H1 (cell line): ENCODE measurements at regions not wholly inside any gene's neighbourhood (a gene's known extent, or its start where the extent isn't known, plus 50 kb on each side); places are given as distances from the start of the nearest gene placed in this dataset.

Experiments
- CTCF ChIA-PET: fragments of 300-600 bp; sonication (Branson Sonifier 250); formaldehyde crosslinking; loops from one replicate; lab custom pipeline; 2021; ENCODE audit not compliant: partially characterized antibody; lab: Charles Lee
- POLR2A ChIA-PET: fragments of 300-600 bp; sonication (Branson Sonifier 250); formaldehyde crosslinking; loops from one replicate; lab custom pipeline; 2021; ENCODE audit warnings: inconsistent platforms; ENCODE audit not compliant: partially characterized antibody; lab: Charles Lee
- DNase-seq, 2 experiments: peaks; one replicate each; pipeline versions ENCODE4 v3.0.0 to v3.0.0-alpha.2; 2010 to 2022; ENCODE audit warnings: low spot score in 2 of 2, low read depth in 1 of 2, mixed read lengths in 1 of 2
- FAIRE-seq: peaks from 2 replicates; lab custom pipeline; 2011; peaks lifted over from hg19 to GRCh38; lab: Jason Lieb, UNC
- H2AFZ ChIP-seq: 2 replicates; pipeline ENCODE4 v1.8.1; 2012; ENCODE audit warnings: low read length, inconsistent platforms
- H2AK5ac ChIP-seq: 2 replicates; pipeline ENCODE4 v1.6.1; 2013; ENCODE audit warnings: low read depth, low read length
- H2BK120ac ChIP-seq: replicated peaks from 2 replicates; pipeline ENCODE3; 2013; ENCODE audit warnings: low read depth, low read length, inconsistent platforms
- H2BK12ac ChIP-seq: 2 replicates; pipeline ENCODE4 v1.6.1; 2013; ENCODE audit warnings: low read depth, low read length
- H2BK15ac ChIP-seq: 2 replicates; pipeline ENCODE4 v1.6.1; 2013; ENCODE audit warnings: low read length
- H2BK20ac ChIP-seq: 2 replicates; pipeline ENCODE4 v1.6.1; 2013; ENCODE audit warnings: low read length
- H2BK5ac ChIP-seq: 2 replicates; pipeline ENCODE4 v1.6.1; 2013; ENCODE audit warnings: low read depth, low read length
- H3K14ac ChIP-seq: 2 replicates; pipeline ENCODE4 v1.6.1; 2013; ENCODE audit warnings: inconsistent platforms; ENCODE audit not compliant: insufficient read length
- H3K18ac ChIP-seq: 2 replicates; pipeline ENCODE4 v1.6.1; 2013; ENCODE audit warnings: low read length; ENCODE audit errors: extremely low read depth
- H3K23ac ChIP-seq: 2 replicates; pipeline ENCODE4 v1.6.1; 2013; ENCODE audit warnings: inconsistent platforms; ENCODE audit not compliant: insufficient read length
- H3K23me2 ChIP-seq: 2 replicates; pipeline ENCODE4 v1.6.1; 2013; ENCODE audit warnings: low read depth, low read length
- H3K27ac ChIP-seq: 2 replicates; pipeline ENCODE4 v1.6.1; 2011; ENCODE audit warnings: low read depth, low read length, inconsistent platforms
- H3K27me3 ChIP-seq, 4 experiments: replicated peaks in 1 of 4; 1 replicate in 1 of 4; 2 replicates in 3 of 4; pipeline versions ENCODE4 v1.6.1 to v1.8.1; 2011 to 2013; ENCODE audit warnings: low read length in 3 of 4, mild to moderate bottlenecking in 3 of 4, inconsistent platforms in 2 of 4, mixed read lengths in 2 of 4, moderate library complexity in 1 of 4; ENCODE audit not compliant: control insufficient read depth in 3 of 4, insufficient read depth in 3 of 4; ENCODE audit errors: extremely low read depth in 1 of 4
- H3K36me3 ChIP-seq, 4 experiments: 2 replicates each; pipeline versions ENCODE4 v1.6.1 to v1.8.1; 2011 to 2013; ENCODE audit warnings: mild to moderate bottlenecking in 4 of 4, low read length in 3 of 4, moderate library complexity in 2 of 4, control low read depth in 1 of 4, inconsistent platforms in 1 of 4; ENCODE audit not compliant: insufficient read depth in 4 of 4, control insufficient read depth in 2 of 4
- H3K4ac ChIP-seq: replicated peaks from 2 replicates; pipeline ENCODE3; 2013; ENCODE audit warnings: low read length, low read depth, mixed read lengths, inconsistent platforms; ENCODE audit not compliant: insufficient read length
- H3K4me1 ChIP-seq, 4 experiments: replicated peaks in 1 of 4; 1 replicate in 1 of 4; 2 replicates in 3 of 4; pipeline versions ENCODE4 v1.6.1 to v1.8.1; 2011 to 2013; ENCODE audit warnings: low read length in 3 of 4, inconsistent platforms in 2 of 4, mixed read lengths in 1 of 4; ENCODE audit not compliant: insufficient read depth in 4 of 4, control insufficient read depth in 3 of 4
- H3K4me2 ChIP-seq, 2 experiments: 2 replicates each; pipeline versions ENCODE4 v1.6.1 to v1.8.1; 2011 to 2013; ENCODE audit warnings: low read depth in 2 of 2, low read length in 2 of 2, control low read depth in 1 of 2, inconsistent platforms in 1 of 2, mild to moderate bottlenecking in 1 of 2; ENCODE audit not compliant: insufficient read depth in 1 of 2
- H3K4me3 ChIP-seq, 4 experiments: fragments of 200-600, 300-600 bp in 1 of 4; sonication (generic), shearing (Covaris generic), sonication (Bioruptor Twin) in 1 of 4; 2 replicates each; pipeline versions ENCODE4 v1.5.1 to v1.8.1; 2011 to 2016; ENCODE audit warnings: low read length in 4 of 4, low read depth in 3 of 4, control low read depth in 2 of 4, inconsistent platforms in 2 of 4, mild to moderate bottlenecking in 2 of 4, mixed read lengths in 1 of 4, moderate library complexity in 1 of 4; ENCODE audit not compliant: insufficient read depth in 2 of 4; ENCODE audit errors: extremely low read depth in 1 of 4
- H3K56ac ChIP-seq: replicated peaks from 2 replicates; pipeline ENCODE3; 2013; ENCODE audit warnings: low read depth, mild to moderate bottlenecking, mixed read lengths, low read length, inconsistent platforms; ENCODE audit not compliant: insufficient read length
- H3K79me1 ChIP-seq: 2 replicates; pipeline ENCODE4 v1.6.1; 2013; ENCODE audit warnings: low read depth, low read length, control low read depth
- H3K79me2 ChIP-seq, 2 experiments: 2 replicates each; pipeline versions ENCODE4 v1.6.1 to v1.8.1; 2012 to 2013; ENCODE audit warnings: low read length in 2 of 2, mild to moderate bottlenecking in 2 of 2, inconsistent platforms in 1 of 2; ENCODE audit not compliant: insufficient read depth in 2 of 2, control insufficient read depth in 1 of 2
- H3K9ac ChIP-seq, 4 experiments: replicated peaks in 1 of 4; 1 replicate in 1 of 4; 2 replicates in 3 of 4; pipeline versions ENCODE4 v1.6.1 to v1.8.1; 2011 to 2013; ENCODE audit warnings: low read depth in 3 of 4, low read length in 3 of 4, control low read depth in 2 of 4, mild to moderate bottlenecking in 2 of 4, moderate library complexity in 2 of 4, inconsistent platforms in 1 of 4; ENCODE audit errors: extremely low read depth in 1 of 4
- H3K9me3 ChIP-seq, 2 experiments: 2 replicates each; pipeline versions ENCODE4 v1.6.1 to v1.8.1; 2012 to 2013; ENCODE audit warnings: mild to moderate bottlenecking in 2 of 2, moderate library complexity in 2 of 2, control low read depth in 1 of 2, inconsistent platforms in 1 of 2, low read depth in 1 of 2, low read length in 1 of 2, mixed read lengths in 1 of 2; ENCODE audit not compliant: insufficient read depth in 2 of 2
- H4K20me1 ChIP-seq, 2 experiments: replicated peaks in 1 of 2; 2 replicates each; pipeline versions ENCODE3 to v1.8.1; 2011 to 2013; ENCODE audit warnings: inconsistent platforms in 2 of 2, low read length in 2 of 2, mild to moderate bottlenecking in 1 of 2; ENCODE audit not compliant: insufficient read depth in 2 of 2, control insufficient read depth in 1 of 2
- H4K5ac ChIP-seq: 2 replicates; pipeline ENCODE4 v1.6.1; 2013; ENCODE audit warnings: low read length, low read depth, mixed read lengths, inconsistent platforms; ENCODE audit not compliant: insufficient read length
- H4K8ac ChIP-seq: 2 replicates; pipeline ENCODE4 v1.8.0; 2013; ENCODE audit warnings: mild to moderate bottlenecking, moderate library complexity, low read length, inconsistent platforms; ENCODE audit not compliant: insufficient read depth; ENCODE audit errors: extremely low read depth
- H4K91ac ChIP-seq: replicated peaks from 2 replicates; pipeline ENCODE3; 2013; ENCODE audit warnings: low read length, mixed read lengths, inconsistent platforms; ENCODE audit not compliant: insufficient read length
- ATF3 ChIP-seq: IDR thresholded peaks from 2 replicates; pipeline ENCODE4 v1.6.1; 2011; ENCODE audit warnings: low read depth, mild to moderate bottlenecking, low read length; ENCODE audit not compliant: insufficient read depth
- CBX8 ChIP-seq: fragments of 300-800, 300-1000 bp; sonication (generic); IDR thresholded peaks from 2 replicates; pipeline ENCODE4 v1.7.1; 2016; ENCODE audit warnings: low read depth, low read length, borderline replicate concordance
- CTCF ChIP-seq, 3 experiments: IDR thresholded peaks; 1 replicate in 2 of 3; 2 replicates in 1 of 3; pipeline versions ENCODE4 v1.5.1 to v1.6.1; 2011; ENCODE audit warnings: low read length in 3 of 3, mild to moderate bottlenecking in 3 of 3, inconsistent platforms in 2 of 3, low read depth in 1 of 3, moderate library complexity in 1 of 3; ENCODE audit not compliant: insufficient read depth in 1 of 3; ENCODE audit errors: control extremely low read depth in 1 of 3
- GTF2F1 ChIP-seq: IDR thresholded peaks from 2 replicates; pipeline ENCODE4 v1.6.1; 2012; ENCODE audit warnings: low read depth, low read length, improper control_type of control experiment, borderline replicate concordance
- NRF1 ChIP-seq: IDR thresholded peaks from 2 replicates; pipeline ENCODE4 v1.6.1; 2011; ENCODE audit warnings: mild to moderate bottlenecking, low read depth, low read length, improper control_type of control experiment
- PHF8 ChIP-seq: fragments of 200-600 bp; sonication (generic); conservative IDR thresholded peaks from 2 replicates; pipeline ENCODE4 v1.7.1; 2012; ENCODE audit warnings: low read depth, mild to moderate bottlenecking, inconsistent platforms, low read length, moderate library complexity
- SP4 ChIP-seq: IDR thresholded peaks from 2 replicates; pipeline ENCODE4 v1.6.1; 2012; ENCODE audit warnings: low read length, inconsistent platforms
- SUZ12 ChIP-seq: fragments of 200-600 bp; sonication (generic); IDR thresholded peaks from 2 replicates; pipeline ENCODE4 v1.6.1; 2012; ENCODE audit warnings: mild to moderate bottlenecking, inconsistent platforms, low read length, moderate library complexity, mixed read lengths
- USF2 ChIP-seq: IDR thresholded peaks from 2 replicates; pipeline ENCODE4 v1.6.1; 2011; ENCODE audit warnings: low read length, improper control_type of control experiment
- WGBS, 2 experiments: shearing (Covaris generic) in 1 of 2; methylation state at CpG; one replicate each; pipeline versions ENCODE4 v1.1.6 to v1.1.7; 2013 to 2015; ENCODE audit warnings: low lambda C conversion rate in 2 of 2, mixed read lengths in 2 of 2, inconsistent platforms in 1 of 2, low coverage in 1 of 2, missing lambda C conversion rate in 1 of 2; ENCODE audit not compliant: insufficient replicate concordance in 2 of 2, insufficient coverage in 1 of 2, insufficient read length in 1 of 2; ENCODE audit errors: extremely low coverage in 1 of 2, missing lambda C conversion rate in 1 of 2; 5-methylcytosine and 5-hydroxymethylcytosine counted together

- Histone ChIP-seq H4K91ac (no peak overlapping the region), H3K27me3 (no peaks in the 10 kb centered on the region), H3K4me3 (no peak overlapping the region), H3K14ac (no peak overlapping the region), H3K4ac (no peak overlapping the region), H3K18ac (no peak overlapping the region), H2AFZ (no peak overlapping the region), H2BK120ac (no peak overlapping the region), H3K36me3 (no peaks in the 10 kb centered on the region), H3K4me2 (no peak overlapping the region), H3K23me2 (no peaks in the 10 kb centered on the region), H2BK20ac (no peak overlapping the region), H3K23ac (no peak overlapping the region), H2BK5ac (no peak overlapping the region), H2AK5ac (no peak overlapping the region), H4K8ac (no peak overlapping the region), H2BK12ac (no peak overlapping the region), H2BK15ac (no peak overlapping the region), H3K4me1 (no peaks in the 10 kb centered on the region), H3K56ac (no peak overlapping the region), H3K79me2 (no peaks in the 10 kb centered on the region), H3K9ac (no peak overlapping the region), H3K27ac (no peak overlapping the region), H4K5ac (no peak overlapping the region), H4K20me1 (no peaks in the 10 kb centered on the region), H3K79me1 (no peaks in the 10 kb centered on the region), H3K9me3 (peaks cover 4 to 8% of the 10 kb centered on the region in 2 experiments; a peak in 1 of 4 replicates)
- FAIRE-seq = no peak
- CTCF ChIA-PET = interaction anchor here (0.7 to 1.1 kb wide), 2 partner anchors 24 to 176 kb away, joined by 3 read pairs; no protein-coding TSS in a partner anchor
- 92% methylated on average over 5 of the region's 5 CpGs; no CpG with 5 or more reads in 1 of the 2 experiments for WGBS, 2 experiments
- POLR2A ChIA-PET = no interaction called here
- no peak for DNase-seq
- TF ChIP-seq ATF3 = no peak
- TF ChIP-seq GTF2F1 = no peak
- TF ChIP-seq CBX8 = no peak
- no peak for TF ChIP-seq SUZ12
- no peak for TF ChIP-seq CTCF (IDR thresholded peaks at IDR 0.05; ENCODE audit: control extremely low read depth in 1 of 3, insufficient read depth in 1 of 3, low read depth in 1 of 3, low read length in 3 of 3)
- TF ChIP-seq PHF8 = no peak
- no peak for TF ChIP-seq SP4
- TF ChIP-seq NRF1 = no peak
- TF ChIP-seq USF2 = no peak
These were observed 107.9 kb upstream of the EEF2KMT start for GRCh38 chr16:5205361-5206040.
